Kidney capillary endothelial cell (primary cell): ENCODE measurements at regions not wholly inside any gene's neighbourhood (a gene's known extent, or its start where the extent isn't known, plus 50 kb on each side); places are given as distances from the start of the nearest gene placed in this dataset.
"Not testable (repeated sequence)": the region's sequence is repeated elsewhere in the genome, so short reads cannot be mapped to it uniquely, and the experiment has no call there.

Source experiments
- DNase-seq: peaks from one replicate; pipeline ENCODE4 v3.0.0-alpha.2; 2018; ENCODE audit warnings: low spot score

- DNase-seq: no peak
These were observed 196.8 kb upstream of the AGTR1 start for GRCh38 chr3:148500881-148501280.

GRCh38 chr3:148510116-148510515, 187.6 kb upstream of the AGTR1 start:
- DNase-seq: no peak

DNA sequence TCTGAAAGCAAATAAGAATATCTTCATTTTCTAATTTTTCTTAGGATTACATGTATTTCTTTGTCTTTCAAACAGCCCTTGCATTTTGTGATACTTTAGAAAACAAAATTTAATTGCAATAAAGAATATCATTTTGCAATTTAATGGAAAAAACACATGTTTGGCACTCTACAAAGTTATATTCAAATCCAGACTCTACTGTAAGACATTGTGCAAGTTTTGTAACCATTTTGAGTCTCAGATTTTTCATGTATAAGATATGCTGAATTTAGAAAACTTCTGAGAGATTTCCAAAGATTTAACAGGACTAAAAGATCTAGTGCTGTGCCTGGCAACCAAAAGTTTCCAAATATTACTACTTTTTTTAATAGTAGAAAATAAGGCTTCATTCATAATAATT, 187.1 kb upstream of the AGTR1 start:
- no peak for DNase-seq

GRCh38 chr3:148512648-148513047, 185.1 kb upstream of the AGTR1 start:
- no peak for DNase-seq

DNA sequence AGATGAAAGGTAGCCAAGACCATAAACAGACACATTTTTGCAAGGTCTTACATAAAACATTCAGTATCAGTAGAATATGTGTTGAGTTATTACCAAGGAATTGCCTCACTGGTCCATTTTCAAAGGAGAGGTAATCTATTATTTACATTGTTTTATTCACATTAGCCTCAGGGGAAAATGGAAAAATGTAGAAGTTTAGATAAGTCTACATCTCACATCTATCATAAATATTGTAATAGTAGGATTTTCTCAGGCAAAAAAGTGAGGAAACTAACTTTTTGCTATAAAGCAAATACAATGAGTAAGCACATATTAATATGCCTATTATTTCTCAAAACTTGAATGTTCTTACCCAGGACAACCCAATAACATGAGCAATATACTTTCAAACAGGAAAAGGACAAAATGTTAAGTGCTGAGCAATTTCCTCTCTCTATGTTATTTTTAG, 184.6 kb upstream of the AGTR1 start:
- peak; percentile 55 for DNase-seq

- DNase-seq: no peak
These were observed 179.2 kb upstream of the AGTR1 start for GRCh38 chr3:148518520-148518919.

DNA sequence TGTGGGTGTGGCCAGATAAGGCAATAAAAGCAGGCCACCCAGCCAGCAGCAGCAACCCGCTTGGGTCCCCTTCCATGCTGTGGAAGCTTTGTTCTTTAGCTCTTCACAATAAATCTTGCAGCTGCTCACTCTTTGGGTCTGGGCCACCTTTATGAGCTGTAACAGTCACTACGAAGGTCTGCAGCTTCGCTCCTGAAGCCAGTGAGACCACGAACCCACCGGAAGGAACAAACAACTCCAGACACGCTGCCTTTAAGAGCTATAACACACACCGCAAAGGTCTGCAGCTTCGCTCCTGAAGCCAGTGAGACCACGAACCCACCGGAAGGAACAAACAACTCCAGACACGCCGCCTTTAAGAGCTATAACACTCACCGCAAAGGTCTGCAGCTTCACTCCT, 172.1 kb upstream of the AGTR1 start:
- DNase-seq: not testable (repeated sequence)

DNA sequence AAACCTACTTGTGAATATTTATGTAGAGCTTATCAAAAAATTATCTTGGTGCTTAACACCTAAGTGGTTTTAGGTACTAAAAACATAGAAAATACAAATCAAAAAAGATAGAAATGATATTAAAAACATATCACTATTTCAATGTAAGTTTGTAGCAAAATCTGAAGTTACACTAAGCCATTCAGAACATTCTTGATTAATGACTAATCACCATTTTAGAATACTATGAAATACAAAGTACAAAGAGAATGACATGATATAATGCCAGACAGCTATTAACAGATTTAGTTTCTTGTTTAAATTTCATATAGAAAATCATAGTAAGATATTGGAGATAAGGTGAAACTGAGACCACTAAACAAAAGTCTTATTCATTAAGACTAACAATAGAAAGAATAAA, 169.7 kb upstream of the AGTR1 start:
- DNase-seq: no peak

DNA sequence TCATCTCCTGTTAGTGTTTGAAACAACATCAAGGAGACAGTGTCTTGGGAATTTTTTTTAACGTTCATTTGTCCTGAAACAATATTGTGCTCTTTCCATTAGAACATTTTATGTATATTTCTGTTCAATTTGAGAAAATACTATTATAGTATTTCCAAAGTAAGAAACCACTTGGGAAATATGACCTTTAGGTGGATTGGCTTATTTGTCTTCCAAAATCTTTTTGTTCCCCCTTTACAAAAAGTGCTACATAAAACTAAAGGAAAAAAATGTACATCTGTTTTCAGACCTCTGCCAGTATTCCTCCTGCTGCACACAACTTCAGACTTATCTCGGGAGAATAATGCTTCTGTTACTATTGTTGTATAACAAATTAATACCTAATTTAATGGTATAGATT, 165.9 kb upstream of the AGTR1 start:
- no peak for DNase-seq

DNA sequence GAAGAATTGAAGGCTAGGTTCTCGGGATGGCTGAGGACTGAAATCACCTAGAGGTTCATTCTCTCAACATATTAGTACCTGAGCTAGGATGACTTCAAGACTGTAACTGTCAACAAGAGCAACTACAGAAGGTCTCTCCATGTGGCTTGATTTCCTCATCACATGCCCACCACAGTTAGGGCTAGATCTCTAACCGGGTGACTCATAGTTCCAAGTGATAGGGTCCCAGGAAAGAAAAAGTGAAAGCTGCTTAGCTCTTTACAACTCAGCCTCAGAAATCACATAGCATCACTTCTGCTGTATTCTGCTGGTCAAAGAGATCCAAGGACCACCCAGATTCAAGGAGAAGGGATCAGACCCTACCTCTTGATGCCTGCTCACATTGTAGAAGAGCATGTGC, 165.4 kb upstream of the AGTR1 start:
- no peak for DNase-seq

DNA sequence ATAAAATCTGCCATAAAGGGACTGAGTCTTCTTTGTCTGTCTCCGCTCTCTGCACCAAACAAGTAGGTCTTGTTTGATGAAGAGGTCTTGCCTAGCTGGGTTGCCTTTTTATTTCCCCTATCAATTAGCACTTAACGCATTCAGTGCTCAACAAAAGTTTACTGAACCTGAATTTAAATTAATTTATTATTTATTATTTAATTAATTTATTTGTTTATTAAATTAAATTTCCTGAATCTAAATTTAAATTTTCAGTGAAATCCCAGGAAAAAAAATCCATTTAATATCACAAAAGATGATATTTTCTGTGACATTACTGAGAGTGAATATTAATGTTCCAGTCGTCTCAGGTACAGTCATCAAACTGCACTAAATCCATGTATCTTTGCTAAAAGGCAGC, 164.9 kb upstream of the AGTR1 start:
- no peak for DNase-seq

DNA sequence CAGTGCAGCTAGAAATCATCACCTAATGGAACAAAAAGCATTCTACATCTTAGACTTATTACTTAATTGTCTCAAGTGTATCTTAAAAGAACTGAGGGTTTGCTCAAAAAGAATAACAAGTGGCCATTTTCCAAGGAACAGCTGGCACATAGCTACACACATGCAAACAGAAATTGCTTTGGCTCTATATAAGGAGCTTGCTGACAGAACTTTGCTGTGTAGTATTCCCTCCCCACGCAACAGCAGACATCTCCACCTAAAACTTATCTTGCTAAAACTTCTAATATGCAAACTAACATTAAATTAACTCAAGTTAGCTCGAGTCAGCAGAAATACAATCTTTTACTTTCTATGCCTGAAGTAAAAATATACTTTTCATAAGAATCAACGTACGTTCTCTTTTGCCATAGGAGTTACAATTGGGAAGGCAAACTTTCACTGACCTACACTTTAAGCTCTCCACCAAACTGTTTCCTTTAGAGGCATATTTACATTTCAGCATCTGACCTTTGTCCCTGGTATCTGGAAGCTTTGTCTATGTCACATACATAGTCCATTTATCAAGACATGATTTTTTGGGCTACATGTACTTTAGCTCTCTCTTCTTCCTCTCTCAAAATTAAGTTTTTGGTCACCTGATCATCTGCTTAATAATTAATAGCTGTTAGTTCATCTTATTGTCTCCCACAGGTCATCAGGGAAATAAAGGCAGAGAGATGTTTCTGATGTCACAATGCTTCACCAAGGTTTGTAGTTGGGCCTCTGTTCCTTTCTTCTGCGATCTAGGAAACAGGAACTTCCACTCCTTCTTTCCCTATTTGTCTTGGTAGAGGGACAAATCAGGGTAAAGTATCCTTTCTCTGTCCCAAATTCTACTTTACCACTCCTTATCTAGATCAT, 163.4 kb upstream of the AGTR1 start:
- DNase-seq: no peak

DNA sequence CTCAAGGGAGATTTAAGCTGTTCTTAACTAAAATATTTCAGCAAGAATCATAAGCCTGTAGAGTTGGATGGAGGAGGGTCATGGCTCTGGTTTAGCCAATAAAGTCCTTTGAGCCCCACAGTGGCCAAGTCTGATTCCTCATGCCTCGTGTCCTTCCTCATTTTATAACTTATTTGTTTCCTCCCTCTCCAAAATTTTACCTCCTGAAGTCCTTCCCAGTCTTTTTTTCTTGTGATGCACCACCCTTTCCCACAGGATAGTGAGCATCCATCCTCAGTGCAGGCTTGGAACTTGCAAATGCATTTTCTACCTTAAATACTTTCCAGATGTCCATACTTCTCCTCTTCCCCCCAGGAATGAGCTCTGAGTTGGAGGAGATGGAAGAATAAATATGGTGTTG, 162.7 kb upstream of the AGTR1 start:
- no peak for DNase-seq

- DNase-seq: no peak
These were observed 157.4 kb upstream of the AGTR1 start for GRCh38 chr3:148540266-148540665.

DNA sequence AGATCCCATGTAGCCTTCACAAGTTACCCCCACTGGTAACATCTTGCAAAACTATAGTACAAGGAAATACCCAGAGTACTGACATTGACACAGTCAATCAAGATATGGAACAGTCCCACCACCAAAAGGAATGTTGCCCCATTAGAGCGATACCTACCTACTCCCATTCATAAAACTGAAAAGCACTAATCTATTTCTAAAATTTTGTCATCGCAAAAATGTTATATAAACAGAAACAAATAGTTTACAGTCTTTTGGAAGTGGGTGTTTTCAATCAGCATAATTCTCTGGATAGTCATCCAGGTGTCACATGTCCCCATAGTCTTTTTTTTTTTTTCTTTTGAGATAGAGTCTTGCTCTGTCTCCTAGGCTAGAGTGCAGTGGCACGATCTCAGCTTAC, 156.9 kb upstream of the AGTR1 start:
- no peak for DNase-seq

GRCh38 chr3:148546959-148547358, 150.7 kb upstream of the AGTR1 start:
- DNase-seq: no peak

DNA sequence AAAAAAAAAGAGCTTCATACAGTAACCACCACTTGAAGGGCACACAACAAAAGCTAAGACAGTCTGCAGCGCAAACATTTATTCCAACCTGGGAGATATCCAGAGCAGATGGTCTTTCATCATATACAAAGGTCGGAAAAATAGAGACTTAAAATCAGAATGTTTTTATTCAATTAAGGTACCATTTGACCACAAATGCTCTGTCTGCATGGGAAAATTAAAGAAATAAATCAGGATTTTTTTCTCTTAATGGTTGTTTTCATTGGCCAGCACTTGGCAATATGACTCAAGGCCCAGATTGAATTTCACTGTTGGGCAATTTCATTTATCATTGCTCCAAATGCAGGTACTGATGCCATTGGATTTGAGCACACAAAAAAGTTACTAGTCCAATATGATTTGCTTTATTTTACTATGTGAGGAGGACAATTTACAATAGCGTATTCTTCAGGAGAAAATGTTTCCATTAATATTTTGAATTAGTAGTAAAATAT, 145.9 kb upstream of the AGTR1 start:
- DNase-seq: no peak

GRCh38 chr3:148554367-148554766, 143.3 kb upstream of the AGTR1 start:
- no peak for DNase-seq

DNA sequence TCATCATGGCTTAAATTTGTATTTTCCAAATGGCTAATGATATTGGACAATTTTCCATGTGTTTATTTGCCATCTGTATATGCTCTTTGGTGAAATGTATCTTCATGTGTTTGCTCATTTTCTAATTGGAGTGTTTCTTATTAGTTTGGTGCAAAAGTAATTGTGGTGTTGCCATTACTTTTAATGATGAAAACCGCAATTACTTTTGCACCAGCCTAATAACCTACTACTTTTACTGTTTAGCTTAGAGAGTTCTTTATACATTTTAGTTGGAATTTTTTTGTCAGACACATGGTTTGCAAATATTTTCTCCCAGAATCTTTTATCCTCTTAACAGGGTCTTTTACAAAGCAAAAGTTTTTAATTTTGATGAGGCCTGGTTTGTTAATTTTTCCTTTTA, 141.0 kb upstream of the AGTR1 start:
- DNase-seq: no peak

DNA sequence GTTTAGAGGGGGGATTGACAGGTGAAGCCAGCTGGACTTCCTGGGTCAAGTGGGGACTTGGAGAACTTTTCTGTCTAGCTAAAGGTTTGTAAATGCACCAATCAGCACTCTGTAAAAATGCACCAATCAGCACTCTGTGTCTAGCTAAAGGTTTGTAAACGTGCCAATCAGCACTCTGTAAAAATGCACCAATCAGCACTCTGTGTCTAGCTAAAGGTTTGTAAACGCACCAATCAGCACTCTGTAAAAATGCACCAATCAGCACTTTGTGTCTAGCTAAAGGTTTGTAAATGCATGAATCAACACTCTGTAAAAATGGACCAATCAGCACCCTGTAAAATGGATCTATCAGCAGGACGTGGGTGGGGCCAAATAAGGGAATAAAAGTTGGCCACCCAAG, 120.1 kb upstream of the AGTR1 start:
- DNase-seq: not testable (repeated sequence)

DNA sequence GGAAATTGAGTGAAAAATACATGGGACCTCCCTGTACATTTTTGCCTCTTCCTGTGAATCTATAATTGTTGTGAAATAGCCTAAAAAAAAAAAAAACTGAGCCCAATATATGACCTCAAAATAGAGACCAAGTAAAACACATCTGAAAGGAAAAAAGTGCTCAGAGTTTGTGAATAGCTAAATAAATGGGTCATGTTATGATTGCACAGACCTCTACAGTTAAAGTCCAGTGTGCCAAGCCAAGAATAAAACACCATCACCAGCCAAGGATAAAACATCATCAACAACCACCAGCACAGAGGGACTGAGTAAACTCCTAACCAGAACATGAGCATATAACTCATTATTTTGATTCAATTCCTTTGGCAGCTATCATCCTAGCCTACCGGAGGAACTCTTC, 115.6 kb upstream of the AGTR1 start:
- no peak for DNase-seq

DNA sequence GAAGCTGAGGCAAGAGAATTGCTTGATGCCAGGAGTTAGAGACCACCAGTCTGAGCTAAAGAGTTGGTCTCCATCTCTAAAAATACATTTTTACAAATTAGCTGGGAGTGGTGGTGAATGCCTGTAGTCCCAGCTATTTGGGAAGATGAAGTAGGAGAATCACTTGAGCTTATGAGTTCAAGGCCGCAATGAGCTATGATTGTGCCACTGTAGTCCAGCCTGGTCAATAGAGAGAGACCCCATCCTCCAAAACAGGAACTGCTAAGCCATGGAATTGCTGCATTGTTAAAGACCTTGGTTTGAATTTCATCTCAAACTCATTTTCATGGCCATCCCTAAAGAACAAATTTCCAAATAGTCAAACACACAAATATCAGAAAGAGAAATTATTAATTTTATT, 113.9 kb upstream of the AGTR1 start:
- DNase-seq: no peak

GRCh38 chr3:148584438-148584837, 113.3 kb upstream of the AGTR1 start:
- DNase-seq: no peak
